Astrocyte (in vitro differentiated cells and primary cell): ENCODE measurements at regions not wholly inside any gene's neighbourhood (a gene's known extent, or its start where the extent isn't known, plus 50 kb on each side); places are given as distances from the start of the nearest gene placed in this dataset.

Source experiments
- CTCF ChIP-seq: IDR thresholded peaks from 2 replicates; pipeline ENCODE4 v1.5.1; 2011; ENCODE audit warnings: low read depth, mild to moderate bottlenecking, inconsistent platforms, low read length, moderate library complexity; ENCODE audit not compliant: insufficient read depth
- EZH2 ChIP-seq: IDR thresholded peaks from 2 replicates; pipeline ENCODE4 v1.6.1; 2012; ENCODE audit warnings: mild to moderate bottlenecking, low read length, inconsistent platforms; ENCODE audit not compliant: insufficient read depth

DNA sequence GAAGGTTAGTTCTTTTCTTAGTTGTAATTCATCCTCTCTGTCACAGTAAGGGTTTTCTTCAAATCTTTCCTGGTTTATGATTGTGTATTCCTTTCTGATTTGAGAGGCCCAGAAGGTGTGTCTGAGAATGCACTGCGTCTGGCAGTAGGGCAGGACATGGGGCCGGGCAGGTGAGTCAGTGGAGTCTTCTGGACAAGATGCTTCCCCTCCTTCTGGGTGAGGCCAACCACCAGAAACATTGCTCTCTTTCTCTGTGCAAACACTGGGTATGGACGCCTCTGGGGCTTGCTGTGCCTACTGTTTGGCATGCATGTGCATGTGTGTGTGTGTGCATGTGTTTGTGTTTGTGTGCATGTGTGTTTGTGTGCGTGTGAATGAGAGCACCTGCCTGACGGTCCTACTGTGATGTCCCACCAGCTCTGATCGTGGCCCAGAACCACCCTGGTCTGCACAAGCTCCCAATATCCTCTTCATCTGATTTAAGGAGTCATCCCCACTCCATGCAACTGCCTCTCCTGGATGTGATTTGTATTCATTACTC lies 93.2 kb upstream of the DLX2 start:
- TF ChIP-seq CTCF = no peak
- no peak for TF ChIP-seq EZH2
